DOHH2 (cell line): ENCODE measurements at regions not wholly inside any gene's neighbourhood (a gene's known extent, or its start where the extent isn't known, plus 50 kb on each side); places are given as distances from the start of the nearest gene placed in this dataset.

Experiments used
- H3F3A ChIP-seq: fragments of 200-600 bp; sonication (generic), shearing (Covaris generic); 2 replicates; pipeline ENCODE4 v1.6.0; 2016; ENCODE audit warnings: antibody characterized with exemption, mild to moderate bottlenecking; ENCODE audit not compliant: control insufficient read depth, insufficient read depth
- H3K27ac ChIP-seq: fragments of 200-600 bp; sonication (generic); 2 replicates; pipeline ENCODE4 v1.5.1; 2014; ENCODE audit warnings: low read depth, mild to moderate bottlenecking, low read length, moderate library complexity
- H3K27me3 ChIP-seq: fragments of 200-600 bp; sonication (generic); 2 replicates; pipeline ENCODE4 v1.6.1; 2014; ENCODE audit warnings: mild to moderate bottlenecking, low read length, mixed read lengths; ENCODE audit not compliant: control insufficient read depth
- H3K36me3 ChIP-seq: fragments of 200-600 bp; sonication (generic); 2 replicates; pipeline ENCODE4 v1.6.1; 2014; ENCODE audit warnings: mild to moderate bottlenecking, low read length, moderate library complexity, mixed read lengths; ENCODE audit not compliant: control insufficient read depth
- H3K4me1 ChIP-seq: fragments of 200-600 bp; sonication (generic); 2 replicates; pipeline ENCODE4 v1.6.1; 2014; ENCODE audit warnings: mild to moderate bottlenecking, low read length, mixed read lengths; ENCODE audit not compliant: control insufficient read depth
- H3K4me2 ChIP-seq: fragments of 200-600 bp; sonication (generic); 2 replicates; pipeline ENCODE4 v1.6.0; 2014; ENCODE audit warnings: mild to moderate bottlenecking, low read length, moderate library complexity
- H3K4me3 ChIP-seq: fragments of 200-600 bp; sonication (generic); 2 replicates; pipeline ENCODE4 v1.5.1; 2014; ENCODE audit warnings: mild to moderate bottlenecking, low read length, mixed read lengths
- H3K79me2 ChIP-seq: fragments of 200-600 bp; sonication (generic); 2 replicates; pipeline ENCODE4 v1.6.1; 2014; ENCODE audit warnings: mild to moderate bottlenecking, low read length, mixed read lengths; ENCODE audit not compliant: control insufficient read depth
- H3K9me2 ChIP-seq: fragments of 200-600 bp; sonication (generic); replicated peaks from 2 replicates; pipeline ENCODE4 v1.6.1; 2014; ENCODE audit warnings: mild to moderate bottlenecking, low read length, mixed read lengths; ENCODE audit not compliant: control insufficient read depth
- H3K9me3 ChIP-seq: fragments of 200-600 bp; sonication (generic); 2 replicates; pipeline ENCODE4 v1.6.1; 2014; ENCODE audit warnings: antibody characterized with exemption, low read length, mixed read lengths; ENCODE audit not compliant: control insufficient read depth, insufficient read depth
- H4K20me1 ChIP-seq: fragments of 200-600 bp; sonication (generic); 2 replicates; pipeline ENCODE4 v1.6.0; 2014; ENCODE audit warnings: low read depth, mild to moderate bottlenecking, antibody characterized with exemption, low read length, moderate library complexity; ENCODE audit not compliant: control insufficient read depth, insufficient read depth
- CTCF ChIP-seq: fragments of 200-600 bp; sonication (generic); IDR thresholded peaks from one replicate; pipeline ENCODE4 v1.5.1; 2014; ENCODE audit warnings: antibody characterized with exemption, mild to moderate bottlenecking, low read depth, low read length; ENCODE audit not compliant: poor library complexity, severe bottlenecking
- EZH2phosphoT487 ChIP-seq: fragments of 200-600 bp; sonication (generic); IDR thresholded peaks from 2 replicates; pipeline ENCODE4 v1.6.1; 2017; ENCODE audit warnings: borderline replicate concordance, mild to moderate bottlenecking, antibody characterized with exemption, low read length, moderate library complexity, mixed read lengths

DNA sequence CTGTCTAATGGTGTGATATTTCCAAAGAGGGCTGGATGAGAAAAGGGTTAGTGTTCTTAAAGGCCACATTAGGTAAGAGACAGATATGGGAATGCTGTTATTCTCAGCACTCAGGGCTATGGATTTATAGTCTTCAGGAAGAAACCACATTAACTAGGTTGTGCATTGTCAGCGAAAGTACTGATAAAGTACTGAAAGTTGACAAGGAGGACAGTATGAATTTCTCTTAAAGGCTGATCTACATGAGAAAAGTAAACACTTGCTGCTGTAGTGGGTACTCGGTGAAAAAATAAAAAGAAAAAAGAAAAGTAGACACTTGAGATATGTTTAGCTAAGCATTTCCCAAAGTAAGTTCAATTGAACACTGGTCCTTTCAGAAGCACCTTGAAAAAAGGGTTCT is 381.0 kb upstream of the RPS23 start:
- H3K4me2 ChIP-seq, result no peak overlapping the region

DNA sequence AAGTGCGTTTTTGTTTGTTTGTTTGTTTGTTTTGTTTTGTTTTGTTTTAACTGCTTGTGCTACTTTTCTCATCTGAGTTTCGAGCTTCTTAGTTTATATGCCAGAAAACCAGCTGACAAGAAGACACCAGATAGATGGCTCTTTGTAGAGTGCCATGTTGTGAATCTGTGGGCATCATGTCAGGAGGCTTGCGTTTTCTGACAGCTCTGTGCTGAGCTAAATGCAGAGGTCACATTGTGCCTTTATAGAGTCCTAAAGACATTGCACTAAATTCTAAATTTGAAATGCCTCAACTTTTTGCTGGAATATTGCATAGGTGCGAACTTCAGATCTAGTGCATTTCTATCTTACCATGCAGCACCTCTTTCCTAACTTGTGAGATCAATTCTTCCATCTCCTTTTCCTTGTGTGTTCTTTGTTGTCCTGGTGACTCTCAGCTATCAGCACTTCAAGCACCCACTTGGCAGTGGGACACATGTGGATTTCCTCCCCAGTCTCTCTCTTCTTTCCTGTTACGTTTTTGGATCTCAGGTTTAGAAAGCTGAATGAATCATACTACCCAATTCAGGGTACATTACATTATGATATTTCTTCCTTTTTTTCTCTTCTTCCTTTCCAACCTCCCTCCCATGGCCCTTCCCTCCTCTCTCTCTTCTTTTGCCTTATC is 379.0 kb upstream of the RPS23 start:
- no peaks in the 10 kb centered on the region for H3K79me2 ChIP-seq
- no peak overlapping the region for H3K4me2 ChIP-seq
- TF ChIP-seq EZH2phosphoT487, result no peak
- no peak for TF ChIP-seq CTCF
- no peaks in the 10 kb centered on the region for H3K36me3 ChIP-seq
- H3K4me3 ChIP-seq, result no peak overlapping the region
- no peaks in the 10 kb centered on the region for H3F3A ChIP-seq
- no peaks in the 10 kb centered on the region for H4K20me1 ChIP-seq
- H3K4me1 ChIP-seq, result no peaks in the 10 kb centered on the region
- H3K27me3 ChIP-seq, result no peaks in the 10 kb centered on the region
- H3K9me2 ChIP-seq, result no peaks in the 10 kb centered on the region; the same call in 1 of the 2 replicates
- H3K27ac ChIP-seq, result no peak overlapping the region
- H3K9me3 ChIP-seq, result no peaks in the 10 kb centered on the region

More for the DNA sequence above, 381.0 kb upstream of the RPS23 start:
- Histone ChIP-seq H3F3A (no peaks in the 10 kb centered on the region), H3K4me1 (no peaks in the 10 kb centered on the region), H3K36me3 (no peaks in the 10 kb centered on the region), H3K9me3 (no peaks in the 10 kb centered on the region), H3K27ac (no peak overlapping the region), H3K79me2 (no peaks in the 10 kb centered on the region), H3K27me3 (no peaks in the 10 kb centered on the region), H3K9me2 (no peaks in the 10 kb centered on the region; the same call in 1 of the 2 replicates), H4K20me1 (no peaks in the 10 kb centered on the region), H3K4me3 (no peak overlapping the region)
- TF ChIP-seq EZH2phosphoT487 (no peak), CTCF (no peak)

- TF ChIP-seq EZH2phosphoT487, result no peak
- TF ChIP-seq CTCF, result no peak
- H3K4me3 ChIP-seq, result no peak overlapping the region
- no peak overlapping the region for H3K27ac ChIP-seq
- no peaks in the 10 kb centered on the region; the same call in 1 of the 2 replicates for H3K9me2 ChIP-seq
- no peaks in the 10 kb centered on the region for H3K27me3 ChIP-seq
- no peaks in the 10 kb centered on the region for H3K79me2 ChIP-seq
- H3K4me1 ChIP-seq, result no peaks in the 10 kb centered on the region
- no peaks in the 10 kb centered on the region for H3F3A ChIP-seq
- H4K20me1 ChIP-seq, result no peaks in the 10 kb centered on the region
- no peaks in the 10 kb centered on the region for H3K36me3 ChIP-seq
- H3K4me2 ChIP-seq, result no peak overlapping the region
- no peaks in the 10 kb centered on the region for H3K9me3 ChIP-seq
Observed at GRCh38 chr5:82656341-82656761, 378.2 kb upstream of the RPS23 start.
